Upper lobe of right lung (tissue), 1 donor: ENCODE measurements at regions not wholly inside any gene's neighbourhood (a gene's known extent, or its start where the extent isn't known, plus 50 kb on each side); places are given as distances from the start of the nearest gene placed in this dataset.

Experiments
- ATAC-seq: fragments of 200-7000 bp; cut with Tn5 transposase; one replicate; pipeline ENCODE4 v1.9.1; 2020; ENCODE audit warnings: mild to moderate bottlenecking, moderate library complexity
- DNase-seq: peaks from one replicate; pipeline ENCODE4 v3.0.0-alpha.2; 2020
- H3K27ac ChIP-seq: fragments of 200-600 bp; one replicate; pipeline ENCODE4 v1.8.0; 2022
- H3K27me3 ChIP-seq: fragments of 200-600 bp; one replicate; pipeline ENCODE4 v1.8.0; 2022; ENCODE audit warnings: mild to moderate bottlenecking
- H3K36me3 ChIP-seq: fragments of 200-600 bp; one replicate; pipeline ENCODE4 v1.8.0; 2022
- H3K4me1 ChIP-seq: fragments of 200-600 bp; one replicate; pipeline ENCODE4 v1.8.0; 2022
- H3K4me3 ChIP-seq: fragments of 200-600 bp; one replicate; pipeline ENCODE4 v1.8.0; 2022; ENCODE audit warnings: mild to moderate bottlenecking
- H3K9me3 ChIP-seq: fragments of 200-600 bp; one replicate; pipeline ENCODE4 v1.8.0; 2022
- intact Hi-C: fragments of 100-400 bp; cut with DNase I; formaldehyde crosslinking; loops from one replicate; pipeline ENCODE4 v1.11.0; 2022
- TF ChIP-seq, protein P1 (sequence below): fragments of 200-600 bp; IDR thresholded peaks from one replicate; pipeline ENCODE4 v1.8.0; 2022; ENCODE audit warnings: antibody characterized with exemption
- donor health status: DM: no; HTN: yes; CAD: no; lungs with severe emphysema.

GRCh38 chr18:65336411-65336810, 414.4 kb upstream of the CDH7 start:
- ATAC-seq (no peak), DNase-seq (no peak)
- Histone ChIP-seq H3K27ac (no peak overlapping the region), H3K4me3 (no peak overlapping the region), H3K4me1 (no peaks in the 10 kb centered on the region), H3K36me3 (no peaks in the 10 kb centered on the region), H3K27me3 (no peaks in the 10 kb centered on the region), H3K9me3 (no peaks in the 10 kb centered on the region)
- intact Hi-C loops: no loop called here
- TF ChIP-seq, protein P1, sequence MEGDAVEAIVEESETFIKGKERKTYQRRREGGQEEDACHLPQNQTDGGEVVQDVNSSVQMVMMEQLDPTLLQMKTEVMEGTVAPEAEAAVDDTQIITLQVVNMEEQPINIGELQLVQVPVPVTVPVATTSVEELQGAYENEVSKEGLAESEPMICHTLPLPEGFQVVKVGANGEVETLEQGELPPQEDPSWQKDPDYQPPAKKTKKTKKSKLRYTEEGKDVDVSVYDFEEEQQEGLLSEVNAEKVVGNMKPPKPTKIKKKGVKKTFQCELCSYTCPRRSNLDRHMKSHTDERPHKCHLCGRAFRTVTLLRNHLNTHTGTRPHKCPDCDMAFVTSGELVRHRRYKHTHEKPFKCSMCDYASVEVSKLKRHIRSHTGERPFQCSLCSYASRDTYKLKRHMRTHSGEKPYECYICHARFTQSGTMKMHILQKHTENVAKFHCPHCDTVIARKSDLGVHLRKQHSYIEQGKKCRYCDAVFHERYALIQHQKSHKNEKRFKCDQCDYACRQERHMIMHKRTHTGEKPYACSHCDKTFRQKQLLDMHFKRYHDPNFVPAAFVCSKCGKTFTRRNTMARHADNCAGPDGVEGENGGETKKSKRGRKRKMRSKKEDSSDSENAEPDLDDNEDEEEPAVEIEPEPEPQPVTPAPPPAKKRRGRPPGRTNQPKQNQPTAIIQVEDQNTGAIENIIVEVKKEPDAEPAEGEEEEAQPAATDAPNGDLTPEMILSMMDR: no peak

DNA sequence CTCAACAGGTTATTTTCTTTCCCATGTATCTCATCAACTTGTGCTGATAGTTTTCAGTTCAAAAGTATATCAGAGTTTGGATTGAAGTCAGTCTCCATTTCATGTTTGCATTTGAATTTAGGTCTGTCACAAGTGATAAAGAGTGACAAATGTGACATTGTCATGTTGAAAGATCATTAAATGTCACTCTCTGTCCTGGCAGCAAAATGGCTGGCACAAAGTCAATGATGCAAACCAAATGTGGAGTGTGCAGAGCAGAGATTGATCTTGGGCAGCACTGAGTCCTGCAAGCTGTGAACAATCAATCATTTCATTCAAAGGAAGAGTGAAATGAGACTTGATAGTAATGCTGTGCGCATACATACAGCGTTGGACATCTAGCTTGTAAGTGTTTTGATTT, 421.8 kb upstream of the CDH7 start:
- no peaks in the 10 kb centered on the region for H3K4me1 ChIP-seq
- H3K27me3 ChIP-seq: no peaks in the 10 kb centered on the region
- H3K4me3 ChIP-seq: no peak overlapping the region
- TF ChIP-seq, protein P1: no peak
- H3K9me3 ChIP-seq: no peaks in the 10 kb centered on the region
- H3K27ac ChIP-seq: no peak overlapping the region
- intact Hi-C loops: no loop called here
- ATAC-seq: no peak
- no peak for DNase-seq
- no peaks in the 10 kb centered on the region for H3K36me3 ChIP-seq

DNA sequence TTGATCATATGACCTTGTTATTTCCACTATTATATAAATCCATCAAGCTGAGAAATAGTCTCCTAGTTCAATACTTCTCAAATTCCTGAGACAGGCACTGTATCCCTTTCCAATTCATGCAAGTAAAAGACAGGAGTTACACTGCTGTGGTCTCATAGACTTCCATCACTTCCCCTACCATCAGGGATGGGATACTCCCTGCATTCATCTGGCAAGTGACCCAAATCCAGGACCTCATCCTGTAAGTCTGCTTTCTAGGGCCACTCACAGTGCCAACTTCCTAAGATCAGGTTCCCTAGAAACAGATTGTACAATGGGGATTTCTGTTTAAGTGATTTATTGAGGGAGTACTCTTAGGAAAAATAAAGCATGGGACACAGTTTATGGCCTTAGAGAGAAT, 424.0 kb upstream of the CDH7 start:
- H3K4me3 ChIP-seq: no peak overlapping the region
- TF ChIP-seq, protein P1: no peak
- no peaks in the 10 kb centered on the region for H3K27me3 ChIP-seq
- intact Hi-C loops: no loop called here
- H3K9me3 ChIP-seq: no peaks in the 10 kb centered on the region
- DNase-seq: no peak
- ATAC-seq: no peak
- H3K27ac ChIP-seq: no peak overlapping the region
- H3K4me1 ChIP-seq: no peaks in the 10 kb centered on the region
- H3K36me3 ChIP-seq: no peaks in the 10 kb centered on the region

DNA sequence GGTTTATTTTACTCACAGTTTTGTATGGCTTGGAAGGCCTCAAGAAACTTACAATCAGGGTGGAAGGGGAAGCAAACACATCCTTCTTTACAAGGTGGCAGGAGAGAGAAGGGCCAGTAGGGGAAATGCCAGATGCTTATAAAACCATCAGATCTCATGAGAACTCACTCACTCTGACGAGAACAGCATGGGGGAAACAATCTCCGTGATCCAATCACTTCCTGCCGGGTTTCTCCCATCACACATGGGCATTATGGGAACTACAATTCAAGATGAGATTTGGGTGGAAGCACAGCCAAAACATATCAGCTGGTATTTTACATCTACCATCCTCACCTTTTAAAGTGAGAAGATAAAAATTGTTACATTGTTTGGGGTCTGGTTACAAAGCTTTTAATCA, 427.9 kb upstream of the CDH7 start:
- TF ChIP-seq, protein P1: no peak
- Histone ChIP-seq H3K27ac (no peak overlapping the region), H3K4me3 (no peak overlapping the region), H3K4me1 (no peaks in the 10 kb centered on the region), H3K9me3 (no peaks in the 10 kb centered on the region), H3K36me3 (no peaks in the 10 kb centered on the region), H3K27me3 (no peaks in the 10 kb centered on the region)
- ATAC-seq (no peak), DNase-seq (no peak)
- intact Hi-C loops: no loop called here

- H3K27ac ChIP-seq: no peak overlapping the region
- H3K4me3 ChIP-seq: no peak overlapping the region
- H3K9me3 ChIP-seq: no peaks in the 10 kb centered on the region
- intact Hi-C loops: no loop called here
- H3K36me3 ChIP-seq: no peaks in the 10 kb centered on the region
- H3K4me1 ChIP-seq: no peaks in the 10 kb centered on the region
- ATAC-seq: no peak
- no peak for DNase-seq
- TF ChIP-seq, protein P1: no peak
- no peaks in the 10 kb centered on the region for H3K27me3 ChIP-seq
Observed at GRCh38 chr18:65298422-65298821, 452.4 kb upstream of the CDH7 start.

DNA sequence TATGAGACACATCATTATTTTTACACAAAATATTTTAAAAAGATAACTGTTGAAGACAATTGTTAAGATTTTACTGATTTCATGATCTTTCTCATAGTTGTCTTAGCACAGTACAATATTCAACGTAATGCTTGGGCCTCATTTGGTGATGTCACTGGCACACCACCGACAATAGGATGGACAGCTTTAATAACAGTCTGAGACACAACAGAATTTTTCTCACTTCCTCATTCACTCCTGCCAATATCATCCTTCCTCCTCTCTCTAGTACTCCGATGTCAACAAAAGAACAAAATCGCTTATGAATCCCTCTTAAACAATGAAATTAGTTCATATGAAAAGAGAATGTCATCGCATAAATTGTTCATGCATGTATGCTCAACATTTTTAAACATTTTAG, 461.9 kb upstream of the CDH7 start:
- intact Hi-C loops: loop anchor here (10.0 kb wide), 1 partner anchor 404 kb away; no protein-coding TSS in a partner anchor
- no peak overlapping the region for H3K27ac ChIP-seq

More for the DNA sequence above, 461.9 kb upstream of the CDH7 start:
- no peak for DNase-seq
- Histone ChIP-seq H3K4me3 (no peak overlapping the region), H3K36me3 (no peaks in the 10 kb centered on the region), H3K4me1 (no peaks in the 10 kb centered on the region), H3K9me3 (no peaks in the 10 kb centered on the region), H3K27me3 (no peaks in the 10 kb centered on the region)
- TF ChIP-seq, protein P1: no peak
- ATAC-seq: no peak
